ENCODE measurements at regions not wholly inside any gene's neighbourhood (a gene's known extent, or its start where the extent isn't known, plus 50 kb on each side); places are given as distances from the start of the nearest gene placed in this dataset.

- H2BK120ac ChIP-seq (ENCODE audit: low read depth, low read length, poor library complexity, severe bottlenecking), result no peak overlapping the region
- H3K79me1 ChIP-seq (ENCODE audit: insufficient read depth, low read depth, low read length, poor library complexity, severe bottlenecking), result no peaks in the 10 kb centered on the region
- DNase-seq, result no peak
- Mint-ChIP-seq H3K27me3 (ENCODE audit: low read depth) (no peaks in the 10 kb centered on the region), H3K4me3 (no peak overlapping the region), H3K4me1 (peaks cover 0 to 3% of the 10 kb centered on the region in 2 experiments; a peak in 2 of 4 replicates), H3K9me3 (no peaks in the 10 kb centered on the region), H3K36me3 (ENCODE audit: insufficient read depth in 1 of 3, low read depth in 3 of 3) (no peaks in the 10 kb centered on the region), H3K27ac (no peak overlapping the region)
- no peak overlapping the region for H3K18ac ChIP-seq (ENCODE audit: insufficient read length, low read depth, low read length)
- no peak overlapping the region for H3K27ac ChIP-seq (ENCODE audit: insufficient read length, low read depth, low read length)
- no peaks in the 10 kb centered on the region for H3K23me2 ChIP-seq (ENCODE audit: insufficient read length, low read depth, low read length, poor library complexity, severe bottlenecking)
- H3K4me1 ChIP-seq (ENCODE audit: insufficient read depth, low read length), result no peaks in the 10 kb centered on the region
- no peaks in the 10 kb centered on the region for H3K27me3 ChIP-seq (ENCODE audit: insufficient read depth, low read length)
- H2BK15ac ChIP-seq (ENCODE audit: low read depth, low read length), result no peak overlapping the region
- no peaks in the 10 kb centered on the region for H3K9me3 ChIP-seq (ENCODE audit: control insufficient read depth, low read depth, low read length)
- no peaks in the 10 kb centered on the region for H3K79me2 ChIP-seq (ENCODE audit: insufficient read depth, low read length)
- no peak overlapping the region for H3K9ac ChIP-seq (ENCODE audit: extremely low read depth, insufficient read length, low read length)
- H2BK20ac ChIP-seq (ENCODE audit: low read depth, low read length, poor library complexity, severe bottlenecking), result no peak overlapping the region
- no peak overlapping the region for H3K56ac ChIP-seq (ENCODE audit: insufficient read length, low read depth, low read length)
- H3K4ac ChIP-seq (ENCODE audit: low read depth, low read length), result no peak overlapping the region
- no peak overlapping the region for H4K91ac ChIP-seq (ENCODE audit: insufficient read length, low read depth, low read length)
- H2AFZ ChIP-seq (ENCODE audit: low read length), result no peak overlapping the region
- H4K5ac ChIP-seq (ENCODE audit: insufficient read length, low read depth, low read length), result no peak overlapping the region
- no peak overlapping the region for H2AK5ac ChIP-seq (ENCODE audit: insufficient read length, low read length)
- no peak overlapping the region for H4K8ac ChIP-seq (replicated peaks; ENCODE audit: insufficient read length, low read depth, low read length)
- WGBS (ENCODE audit: extremely low coverage, insufficient read length, low lambda C conversion rate), result no CpG with 5 or more reads among the region's 1 CpG
- TF ChIP-seq, protein P1, sequence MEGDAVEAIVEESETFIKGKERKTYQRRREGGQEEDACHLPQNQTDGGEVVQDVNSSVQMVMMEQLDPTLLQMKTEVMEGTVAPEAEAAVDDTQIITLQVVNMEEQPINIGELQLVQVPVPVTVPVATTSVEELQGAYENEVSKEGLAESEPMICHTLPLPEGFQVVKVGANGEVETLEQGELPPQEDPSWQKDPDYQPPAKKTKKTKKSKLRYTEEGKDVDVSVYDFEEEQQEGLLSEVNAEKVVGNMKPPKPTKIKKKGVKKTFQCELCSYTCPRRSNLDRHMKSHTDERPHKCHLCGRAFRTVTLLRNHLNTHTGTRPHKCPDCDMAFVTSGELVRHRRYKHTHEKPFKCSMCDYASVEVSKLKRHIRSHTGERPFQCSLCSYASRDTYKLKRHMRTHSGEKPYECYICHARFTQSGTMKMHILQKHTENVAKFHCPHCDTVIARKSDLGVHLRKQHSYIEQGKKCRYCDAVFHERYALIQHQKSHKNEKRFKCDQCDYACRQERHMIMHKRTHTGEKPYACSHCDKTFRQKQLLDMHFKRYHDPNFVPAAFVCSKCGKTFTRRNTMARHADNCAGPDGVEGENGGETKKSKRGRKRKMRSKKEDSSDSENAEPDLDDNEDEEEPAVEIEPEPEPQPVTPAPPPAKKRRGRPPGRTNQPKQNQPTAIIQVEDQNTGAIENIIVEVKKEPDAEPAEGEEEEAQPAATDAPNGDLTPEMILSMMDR (conservative IDR thresholded peaks at IDR 0.05), result no peak
- no peaks in the 10 kb centered on the region for H4K20me1 ChIP-seq (ENCODE audit: control insufficient read depth, insufficient read depth, insufficient read length)
- no peak overlapping the region for H3T11ph ChIP-seq (ENCODE audit: low read length)
- no peak overlapping the region for H3K23ac ChIP-seq (ENCODE audit: insufficient read length, low read depth, low read length)
- no peak overlapping the region for H2BK5ac ChIP-seq (ENCODE audit: insufficient read length, low read length)
- H3K14ac ChIP-seq (ENCODE audit: insufficient read depth, low read length), result no peak overlapping the region
- H3K4me2 ChIP-seq (ENCODE audit: insufficient read depth, insufficient read length, low read length), result no peak overlapping the region
- H2BK12ac ChIP-seq (ENCODE audit: insufficient read length, low read depth, low read length), result no peak overlapping the region
These were observed 764.8 kb upstream of the LRFN5 start for GRCh38 chr14:40841886-40842285.
